ENCODE measurements at regions not wholly inside any gene's neighbourhood (a gene's known extent, or its start where the extent isn't known, plus 50 kb on each side); places are given as distances from the start of the nearest gene placed in this dataset.

DNA sequence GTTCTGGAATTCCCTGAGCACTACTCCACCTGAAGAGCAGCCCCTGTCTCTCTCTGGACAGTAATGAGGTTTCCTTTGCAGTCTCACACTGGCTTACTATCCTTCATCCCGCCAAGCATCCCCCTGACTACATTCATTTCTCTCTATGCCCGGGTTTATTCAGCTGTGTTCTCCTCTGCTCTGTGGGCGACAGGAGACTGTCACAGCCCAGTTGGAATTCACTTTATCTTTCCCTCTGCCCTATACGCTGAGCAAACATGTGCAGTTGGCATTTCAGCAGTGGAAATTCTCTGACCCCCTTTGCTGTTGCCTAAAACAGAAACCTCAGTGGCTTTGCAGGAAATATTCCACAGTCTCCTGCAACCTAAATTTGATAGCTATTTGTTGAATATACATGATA is 83.5 kb upstream of the MAX start:
- no peak for DNase-seq (ENCODE audit: extremely low read depth, low read depth)
- H3K4me3 ChIP-seq (replicated peaks; ENCODE audit: low read depth, low read length), result no peak overlapping the region
- TF ChIP-seq, protein P1, sequence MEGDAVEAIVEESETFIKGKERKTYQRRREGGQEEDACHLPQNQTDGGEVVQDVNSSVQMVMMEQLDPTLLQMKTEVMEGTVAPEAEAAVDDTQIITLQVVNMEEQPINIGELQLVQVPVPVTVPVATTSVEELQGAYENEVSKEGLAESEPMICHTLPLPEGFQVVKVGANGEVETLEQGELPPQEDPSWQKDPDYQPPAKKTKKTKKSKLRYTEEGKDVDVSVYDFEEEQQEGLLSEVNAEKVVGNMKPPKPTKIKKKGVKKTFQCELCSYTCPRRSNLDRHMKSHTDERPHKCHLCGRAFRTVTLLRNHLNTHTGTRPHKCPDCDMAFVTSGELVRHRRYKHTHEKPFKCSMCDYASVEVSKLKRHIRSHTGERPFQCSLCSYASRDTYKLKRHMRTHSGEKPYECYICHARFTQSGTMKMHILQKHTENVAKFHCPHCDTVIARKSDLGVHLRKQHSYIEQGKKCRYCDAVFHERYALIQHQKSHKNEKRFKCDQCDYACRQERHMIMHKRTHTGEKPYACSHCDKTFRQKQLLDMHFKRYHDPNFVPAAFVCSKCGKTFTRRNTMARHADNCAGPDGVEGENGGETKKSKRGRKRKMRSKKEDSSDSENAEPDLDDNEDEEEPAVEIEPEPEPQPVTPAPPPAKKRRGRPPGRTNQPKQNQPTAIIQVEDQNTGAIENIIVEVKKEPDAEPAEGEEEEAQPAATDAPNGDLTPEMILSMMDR (IDR thresholded peaks at IDR 0.05; ENCODE audit: low read depth, low read length, missing control alignments), result no peak

GRCh38 chr14:65186951-65187350 is 84.6 kb upstream of the MAX start:
- TF ChIP-seq, protein P1 (IDR thresholded peaks at IDR 0.05; ENCODE audit: low read depth, low read length, missing control alignments), result no peak
- H3K4me3 ChIP-seq (replicated peaks; ENCODE audit: low read depth, low read length), result no peak overlapping the region
- DNase-seq (ENCODE audit: extremely low read depth, low read depth), result no peak

- no peak for DNase-seq (ENCODE audit: extremely low read depth, low read depth)
- TF ChIP-seq, protein P1 (IDR thresholded peaks at IDR 0.05; ENCODE audit: low read depth, low read length, missing control alignments), result no peak
- no peak overlapping the region for H3K4me3 ChIP-seq (replicated peaks; ENCODE audit: low read depth, low read length)
Observed at GRCh38 chr14:65187421-65188049, 85.2 kb upstream of the MAX start.

DNA sequence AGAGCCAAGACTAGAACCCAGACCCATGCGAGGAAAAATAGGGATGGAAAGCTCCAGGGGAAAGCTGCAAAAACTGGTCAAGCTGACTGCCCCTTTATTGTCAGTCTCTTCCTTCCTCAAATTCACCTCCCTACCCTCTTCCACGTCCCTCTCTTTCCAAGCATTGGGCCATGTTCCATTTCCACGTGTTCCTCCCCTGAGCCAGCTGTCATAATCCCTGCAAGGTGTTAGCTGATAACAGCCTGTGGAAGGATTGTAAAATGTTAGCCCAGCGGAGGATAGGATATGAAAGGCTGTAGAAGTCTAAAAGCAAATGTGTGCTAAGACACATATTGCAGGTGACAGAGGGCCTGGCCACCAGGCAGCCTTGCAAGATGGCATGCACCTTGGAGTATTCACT is 88.0 kb upstream of the MAX start:
- no peak for DNase-seq (ENCODE audit: extremely low read depth, low read depth)
- TF ChIP-seq, protein P1 (IDR thresholded peaks at IDR 0.05; ENCODE audit: low read depth, low read length, missing control alignments), result no peak
- no peak overlapping the region for H3K4me3 ChIP-seq (replicated peaks; ENCODE audit: low read depth, low read length)

GRCh38 chr14:65191716-65192115 is 89.4 kb upstream of the MAX start:
- no peak overlapping the region for H3K4me3 ChIP-seq (replicated peaks; ENCODE audit: low read depth, low read length)
- DNase-seq (ENCODE audit: extremely low read depth, low read depth), result no peak
- TF ChIP-seq, protein P1 (IDR thresholded peaks at IDR 0.05; ENCODE audit: low read depth, low read length, missing control alignments), result no peak

DNA sequence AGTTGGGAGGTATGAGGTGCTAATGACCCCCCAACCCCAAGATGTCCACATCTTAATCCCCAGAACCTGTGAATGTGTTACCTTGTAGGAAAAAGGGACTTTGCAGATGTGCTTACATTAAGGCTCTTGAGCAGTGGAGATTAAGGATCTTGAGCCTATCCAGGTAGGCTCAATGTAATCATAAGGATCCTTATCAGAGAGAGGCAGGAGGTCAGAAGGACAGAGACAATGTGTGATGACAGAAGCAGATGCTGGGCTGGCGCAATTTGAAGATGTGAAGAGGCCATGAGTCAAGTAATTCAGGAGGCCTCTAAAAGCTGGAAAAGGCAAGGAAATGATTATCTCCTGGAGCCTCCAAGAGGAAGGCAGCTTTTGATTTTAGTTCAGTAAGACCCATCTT is 90.4 kb upstream of the MAX start:
- DNase-seq (ENCODE audit: extremely low read depth, low read depth), result no peak
- H3K4me3 ChIP-seq (replicated peaks; ENCODE audit: low read depth, low read length), result no peak overlapping the region

More for the DNA sequence above, 90.4 kb upstream of the MAX start:
- TF ChIP-seq, protein P1 (IDR thresholded peaks at IDR 0.05; ENCODE audit: low read depth, low read length, missing control alignments), result no peak

All from HFF-Myc (cell line).